GM23338 (cell line): ENCODE measurements at regions not wholly inside any gene's neighbourhood (a gene's known extent, or its start where the extent isn't known, plus 50 kb on each side); places are given as distances from the start of the nearest gene placed in this dataset.

Experiments used
- ATAC-seq: fragments of 200-7000 bp; cut with Tn5 transposase; 3 replicates; pipeline ENCODE4 v1.9.1; 2020
- DNase-seq: peaks from one replicate; pipeline ENCODE4 v3.0.0-alpha.2; 2015; ENCODE audit warnings: low spot score
- H2AFZ ChIP-seq: fragments of 200-600 bp; sonication (generic); 2 replicates; pipeline ENCODE4 v1.8.0; 2016; ENCODE audit warnings: antibody characterized with exemption, mild to moderate bottlenecking, moderate library complexity
- H3F3A ChIP-seq: fragments of 200-600 bp; sonication (generic); replicated peaks from 2 replicates; pipeline ENCODE4 v1.8.0; 2017; ENCODE audit warnings: antibody characterized with exemption, mixed run types, low read depth
- H3K27ac ChIP-seq: fragments of 200-600 bp; sonication (generic); 2 replicates; pipeline ENCODE4 v1.6.1; 2016; ENCODE audit warnings: low read depth
- H3K27me3 ChIP-seq: fragments of 200-600 bp; sonication (generic); 2 replicates; pipeline ENCODE4 v1.8.0; 2016; ENCODE audit warnings: mild to moderate bottlenecking, mixed run types, moderate library complexity; ENCODE audit not compliant: insufficient read depth
- H3K36me3 ChIP-seq: fragments of 200-600 bp; sonication (generic); 2 replicates; pipeline ENCODE4 v1.8.0; 2016; ENCODE audit warnings: mild to moderate bottlenecking; ENCODE audit not compliant: insufficient read depth
- H3K4me1 ChIP-seq: fragments of 200-600 bp; sonication (generic); 2 replicates; pipeline ENCODE4 v1.8.0; 2016; ENCODE audit warnings: mild to moderate bottlenecking, moderate library complexity; ENCODE audit not compliant: insufficient read depth
- H3K4me2 ChIP-seq: fragments of 200-600 bp; sonication (generic); 2 replicates; pipeline ENCODE4 v1.7.1; 2017; ENCODE audit warnings: mixed run types
- H3K4me3 ChIP-seq: fragments of 200-600 bp; sonication (generic); 2 replicates; pipeline ENCODE4 v1.6.1; 2016; ENCODE audit warnings: mixed run types
- H3K79me2 ChIP-seq: fragments of 200-600 bp; sonication (generic); replicated peaks from 2 replicates; pipeline ENCODE4 v1.8.0; 2017; ENCODE audit warnings: mild to moderate bottlenecking; ENCODE audit not compliant: insufficient read depth
- H3K9me2 ChIP-seq: fragments of 200-600 bp; sonication (generic); 2 replicates; pipeline ENCODE4 v1.8.0; 2017; ENCODE audit not compliant: insufficient read depth
- H4K20me1 ChIP-seq: fragments of 200-600 bp; sonication (generic); replicated peaks from 2 replicates; pipeline ENCODE4 v1.8.0; 2017; ENCODE audit warnings: mild to moderate bottlenecking; ENCODE audit not compliant: insufficient read depth
- H3K27ac Mint-ChIP-seq: 2 replicates; pipeline ENCODE4 v1.8.0; 2020; ENCODE audit warnings: inconsistent platforms, mild to moderate bottlenecking, moderate library complexity, mixed read lengths
- H3K27me3 Mint-ChIP-seq: 3 replicates; pipeline ENCODE4 v1.8.0; 2022; ENCODE audit warnings: low read depth, mild to moderate bottlenecking, moderate library complexity, mixed read lengths, inconsistent platforms; ENCODE audit not compliant: insufficient read depth, poor library complexity
- H3K36me3 Mint-ChIP-seq: 3 replicates; pipeline ENCODE4 v1.8.0; 2021; ENCODE audit warnings: low read depth, mild to moderate bottlenecking, inconsistent platforms, moderate library complexity, mixed read lengths
- H3K4me1 Mint-ChIP-seq: 3 replicates; pipeline ENCODE4 v1.8.0; 2020; ENCODE audit warnings: mild to moderate bottlenecking, inconsistent platforms, mixed read lengths
- H3K4me3 Mint-ChIP-seq: 3 replicates; pipeline ENCODE4 v1.8.0; 2021; ENCODE audit warnings: moderate library complexity, mild to moderate bottlenecking, inconsistent platforms, mixed read lengths
- H3K9me3 Mint-ChIP-seq: 3 replicates; pipeline ENCODE4 v1.8.0; 2020; ENCODE audit warnings: moderate library complexity, mild to moderate bottlenecking, inconsistent platforms, mixed read lengths
- CREB1 ChIP-seq: fragments of 250-450 bp; sonication (Bioruptor Pico); IDR thresholded peaks from 2 replicates; pipeline ENCODE4 v1.5.0; 2020; ENCODE audit warnings: low read depth, mild to moderate bottlenecking, moderate library complexity
- EZH2 ChIP-seq: fragments of 200-600 bp; sonication (generic); IDR thresholded peaks from one replicate; pipeline ENCODE4 v1.8.0; 2017; ENCODE audit warnings: antibody characterized with exemption, mild to moderate bottlenecking, low read depth; ENCODE audit not compliant: unreplicated experiment
- REST ChIP-seq: IDR thresholded peaks from one replicate; pipeline ENCODE4 v1.6.1; 2018; ENCODE audit warnings: antibody characterized with exemption; ENCODE audit not compliant: unreplicated experiment
- ZNF114 ChIP-seq: fragments of 250-450 bp; sonication (Bioruptor Pico); IDR thresholded peaks from 2 replicates; pipeline ENCODE4 v1.5.0; 2020; ENCODE audit warnings: mild to moderate bottlenecking, moderate library complexity
- ZNF462 ChIP-seq: fragments of 250-450 bp; sonication (Bioruptor Pico); IDR thresholded peaks from 2 replicates; pipeline ENCODE4 v1.5.0; 2020; ENCODE audit warnings: mild to moderate bottlenecking, moderate library complexity

- no peak overlapping the region for H3K27ac Mint-ChIP-seq
- no peak overlapping the region for H3K4me3 ChIP-seq
- DNase-seq, result no peak
- no peak overlapping the region for H3K4me3 Mint-ChIP-seq
- H3F3A ChIP-seq, result no peaks in the 10 kb centered on the region
- H3K4me2 ChIP-seq, result no peak overlapping the region
- no peak overlapping the region for H3K27ac ChIP-seq
- no peaks in the 10 kb centered on the region for H3K9me3 Mint-ChIP-seq
- no peak for TF ChIP-seq ZNF114 (CRISPR knock-in tag)
- TF ChIP-seq CREB1 (CRISPR knock-in tag), result no peak
- no peak for TF ChIP-seq REST
- TF ChIP-seq ZNF462 (CRISPR knock-in tag), result no peak
- TF ChIP-seq EZH2, result no peak
- H4K20me1 ChIP-seq, result no peaks in the 10 kb centered on the region
- H3K4me1 Mint-ChIP-seq, result no peaks in the 10 kb centered on the region
- no peaks in the 10 kb centered on the region for H3K36me3 Mint-ChIP-seq
- H3K79me2 ChIP-seq, result no peaks in the 10 kb centered on the region
- no peaks in the 10 kb centered on the region for H3K27me3 ChIP-seq
- no peaks in the 10 kb centered on the region for H3K36me3 ChIP-seq
- H3K27me3 Mint-ChIP-seq, result no peaks in the 10 kb centered on the region
- H3K4me1 ChIP-seq, result no peaks in the 10 kb centered on the region
- ATAC-seq, result no peak
- no peaks in the 10 kb centered on the region; the same call in 1 of the 2 replicates for H3K9me2 ChIP-seq
- H2AFZ ChIP-seq, result no peak overlapping the region
Observed at GRCh38 chr1:192024881-192025280, 133.4 kb upstream of the RGS18 start.
